GM21367 (cell line): ENCODE measurements at regions not wholly inside any gene's neighbourhood (a gene's known extent, or its start where the extent isn't known, plus 50 kb on each side); places are given as distances from the start of the nearest gene placed in this dataset.
"Not testable (repeated sequence)": the region's sequence is repeated elsewhere in the genome, so short reads cannot be mapped to it uniquely, and the experiment has no call there.

Source experiments
- ATAC-seq: cut with Tn5 transposase; IDR thresholded peaks from one replicate; pipeline ENCODE4 v1.9.1; 2021; ENCODE audit not compliant: unreplicated experiment

DNA sequence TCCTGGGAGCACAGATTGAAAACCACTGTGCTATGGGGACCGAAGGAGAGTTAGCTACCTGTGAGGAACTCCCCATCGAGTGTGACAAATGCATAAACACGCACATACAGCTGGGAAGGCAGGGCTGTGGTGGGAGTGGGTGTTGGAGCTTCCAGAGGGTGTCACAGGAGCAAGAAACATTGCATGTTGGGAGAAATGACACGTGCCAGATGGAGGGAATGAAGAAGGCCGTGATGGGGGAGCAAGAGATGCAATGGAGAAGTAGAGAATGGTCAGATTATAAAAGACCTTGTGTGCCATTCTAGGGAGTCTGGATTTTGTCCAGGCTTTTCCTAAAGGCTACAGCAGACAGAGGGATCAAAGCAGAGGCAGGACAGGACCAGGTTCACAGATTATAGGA lies 91.1 kb upstream of the NDUFV2 start:
- no peak for ATAC-seq

DNA sequence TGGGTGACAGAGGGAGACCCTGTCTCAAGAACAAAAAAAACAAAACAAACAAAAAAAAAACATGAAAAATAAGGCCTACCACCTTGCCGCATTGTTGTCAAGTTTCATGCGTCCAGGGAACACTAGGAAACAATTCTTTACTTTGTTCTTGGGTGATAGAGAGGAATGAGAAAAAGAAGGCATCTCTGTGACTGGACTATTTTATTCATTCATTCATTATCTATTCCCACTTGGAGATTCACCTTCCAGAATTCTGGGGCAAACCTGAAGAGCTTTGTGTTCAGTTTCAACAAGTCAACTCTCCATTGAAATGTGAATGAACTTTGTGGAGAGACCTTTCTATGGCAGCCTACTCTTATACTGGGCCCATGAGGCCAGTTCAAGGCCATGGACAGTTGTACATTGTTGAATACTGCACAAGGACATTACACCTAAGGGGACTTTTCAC lies 88.5 kb upstream of the NDUFV2 start:
- no peak for ATAC-seq

DNA sequence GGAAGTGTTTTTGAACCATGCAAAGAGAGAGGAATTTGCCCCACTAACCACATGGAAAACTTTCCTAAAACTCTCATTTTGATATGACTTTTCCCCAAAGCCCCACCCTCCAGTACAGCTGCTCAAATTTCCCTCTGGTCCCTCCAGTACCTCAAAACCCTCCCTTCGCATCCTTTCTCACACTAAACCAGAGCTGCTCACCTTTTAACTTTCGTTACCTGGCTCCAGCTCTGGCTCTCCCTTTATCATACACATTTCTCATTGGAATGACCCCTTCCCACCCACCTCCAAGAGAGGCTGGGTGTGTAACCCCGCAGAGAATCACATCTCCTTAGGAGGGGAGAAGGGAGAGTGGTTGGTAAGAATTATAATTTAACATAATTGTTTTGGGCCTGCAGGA lies 86.8 kb upstream of the NDUFV2 start:
- no peak for ATAC-seq

DNA sequence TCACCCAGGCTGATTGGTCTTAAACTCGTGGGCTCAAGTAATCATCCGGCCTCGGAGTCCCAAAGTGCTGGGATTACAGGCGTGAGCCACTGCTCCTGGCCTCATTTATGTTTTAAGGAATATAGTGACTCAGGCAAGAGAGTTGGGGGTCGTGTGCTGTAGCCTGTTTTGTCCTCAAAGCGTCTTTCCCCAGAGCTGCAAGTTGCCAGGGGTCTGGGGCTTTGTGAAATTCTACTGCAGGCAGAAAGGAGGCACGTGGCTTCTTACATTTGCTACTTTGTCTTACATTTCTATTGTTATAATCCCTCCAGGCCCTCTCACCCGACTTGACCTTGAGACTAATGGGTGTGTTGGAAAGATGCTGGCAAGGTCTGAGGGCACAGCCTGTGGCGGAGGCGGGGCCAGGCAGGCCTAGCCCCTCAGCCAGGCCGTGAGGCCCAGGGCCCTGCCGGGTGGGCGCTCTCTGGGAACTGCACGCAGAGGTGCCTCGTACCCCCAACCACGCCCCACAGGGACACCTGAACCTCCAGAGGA lies 85.8 kb upstream of the NDUFV2 start:
- peak; percentile 34 for ATAC-seq

DNA sequence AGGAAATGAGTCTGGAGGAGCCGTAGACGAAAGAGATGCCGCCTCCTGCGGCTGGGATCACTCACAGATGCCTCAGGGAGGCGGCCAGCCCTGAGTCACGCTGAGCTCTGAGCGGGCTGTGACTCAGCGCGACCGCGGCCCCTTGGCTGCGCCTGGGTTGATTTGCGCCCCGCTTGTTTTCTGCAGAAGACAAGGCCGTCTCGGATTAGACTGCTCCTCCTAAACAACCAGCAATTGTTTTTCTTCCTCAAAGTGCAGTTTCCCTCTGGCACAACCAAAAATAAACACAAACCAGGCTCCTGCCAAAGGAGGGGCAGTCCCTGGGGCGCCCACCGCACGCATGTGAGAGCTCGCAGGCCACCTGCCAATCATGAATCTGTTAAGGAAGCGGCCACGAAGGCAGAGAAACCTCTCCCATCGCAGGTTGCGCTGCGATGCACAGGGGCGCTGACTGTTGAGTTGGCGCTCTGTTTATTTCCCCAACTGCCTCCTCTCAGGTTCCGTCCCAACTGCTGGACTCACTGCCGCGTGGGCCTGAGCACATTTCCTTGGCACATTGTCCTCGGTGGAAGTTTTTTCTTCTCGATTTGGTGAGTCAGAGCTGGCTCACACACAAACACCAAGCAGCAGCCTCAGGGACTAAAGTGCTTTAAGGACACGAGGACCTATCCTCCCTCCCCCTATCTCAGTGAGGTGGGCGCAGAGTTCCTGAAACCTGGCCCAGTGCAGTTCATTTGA lies 85.2 kb upstream of the NDUFV2 start:
- ATAC-seq = peak; percentile 78

DNA sequence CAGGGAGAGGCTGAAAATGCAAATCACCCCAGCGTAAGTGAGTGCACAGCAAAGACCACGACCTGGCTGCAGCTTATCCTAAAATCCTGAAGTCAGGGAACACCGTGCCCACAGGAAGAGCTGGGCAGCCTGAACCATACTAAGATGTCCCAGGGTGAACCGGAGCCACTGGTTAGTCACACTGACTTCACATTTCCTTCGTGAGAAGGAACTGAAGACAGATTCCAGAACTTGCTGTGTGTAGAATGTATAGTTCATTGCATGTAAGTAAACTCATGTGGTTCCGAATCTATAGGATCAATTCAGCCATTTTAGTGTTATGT lies 84.6 kb upstream of the NDUFV2 start:
- ATAC-seq = no peak

DNA sequence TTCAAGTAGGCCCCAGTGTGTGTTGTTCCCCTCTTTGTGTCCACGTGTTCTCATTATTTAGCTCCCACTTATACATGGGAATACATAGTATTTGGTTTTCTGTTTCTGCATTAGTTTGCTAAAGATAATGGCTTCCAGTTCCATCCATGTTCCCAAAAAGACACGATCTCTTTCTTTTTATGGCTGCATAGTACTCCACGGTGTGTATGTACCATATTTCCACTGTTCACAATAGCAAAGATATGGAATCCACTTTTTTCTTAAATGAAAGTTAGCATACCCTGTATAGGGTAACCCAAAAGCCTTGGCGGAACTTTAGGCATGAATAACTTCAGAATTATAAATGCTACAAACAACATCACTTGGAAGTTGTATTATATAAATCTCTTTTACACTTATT lies 83.4 kb upstream of the NDUFV2 start:
- no peak for ATAC-seq

DNA sequence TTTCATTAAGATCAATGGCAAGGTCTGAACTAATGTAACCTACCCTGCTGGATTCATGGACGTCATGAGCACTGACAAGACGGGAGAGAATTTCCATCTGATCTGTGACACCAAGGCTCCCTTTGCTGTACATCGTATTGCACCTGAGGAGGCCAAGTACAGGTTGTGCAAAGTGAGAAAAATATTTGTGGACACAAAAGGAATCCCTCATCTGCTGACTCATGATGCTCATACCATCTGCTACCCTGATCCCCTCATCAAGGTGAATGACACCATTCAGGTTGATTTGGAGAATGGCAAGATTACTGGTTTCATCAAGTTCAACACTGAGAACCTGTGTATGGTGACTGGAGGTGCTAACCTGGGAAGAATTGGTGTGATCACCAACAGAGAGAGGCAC lies 82.3 kb upstream of the NDUFV2 start:
- no peak for ATAC-seq

DNA sequence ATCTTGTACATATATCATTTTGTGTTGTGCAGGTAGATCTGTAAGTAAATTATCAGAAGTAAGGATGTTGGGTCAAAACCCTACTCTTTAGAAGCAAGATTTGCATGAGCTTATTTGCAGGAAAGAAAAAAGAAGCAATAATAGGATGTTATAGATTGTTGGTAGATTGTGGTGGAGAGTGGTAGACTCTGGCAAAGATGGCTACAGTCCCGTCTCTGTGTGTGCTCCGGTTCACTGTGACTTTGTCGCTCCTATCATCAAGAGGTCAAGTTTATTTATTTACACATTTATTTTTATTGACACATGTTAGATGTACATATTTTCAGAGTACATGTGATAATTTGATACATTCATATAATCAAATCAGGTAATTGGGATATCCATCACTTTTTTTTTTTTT lies 81.0 kb upstream of the NDUFV2 start:
- no peak for ATAC-seq

DNA sequence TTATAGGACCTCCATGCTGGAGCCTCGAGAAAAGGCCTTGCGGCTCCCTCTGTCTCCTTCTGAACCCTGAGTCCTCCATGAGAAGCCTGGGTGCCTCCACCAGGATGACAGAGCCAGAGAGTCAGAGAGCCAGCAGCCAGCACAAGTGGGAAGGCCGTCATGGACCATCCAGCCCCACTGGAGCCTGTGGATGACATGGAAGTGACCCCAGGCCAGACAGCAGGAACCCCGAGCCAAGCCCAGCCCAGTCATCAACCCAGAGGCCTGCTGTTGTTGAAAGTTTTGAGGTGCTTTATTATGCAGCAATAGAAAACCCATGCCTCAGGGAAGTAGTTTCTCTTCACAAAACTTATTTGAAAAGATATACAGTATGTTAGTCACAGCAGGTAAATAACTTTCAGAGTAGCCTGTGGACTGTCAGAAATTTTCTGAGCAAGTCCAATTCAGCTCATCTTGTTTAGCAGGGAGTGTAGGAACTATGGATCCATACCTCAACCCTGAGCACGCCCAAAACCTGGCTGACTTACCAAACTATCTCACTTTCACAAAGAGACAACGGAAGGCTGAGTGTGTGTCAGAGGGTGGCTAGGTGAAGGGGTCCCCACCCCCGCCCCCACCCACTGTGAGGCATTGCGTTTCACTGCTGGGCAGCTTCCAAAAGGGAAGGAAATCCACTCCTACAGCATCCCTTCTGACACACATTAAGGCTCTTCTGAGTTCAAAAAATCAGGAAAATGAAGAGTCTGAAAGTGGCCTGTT lies 79.9 kb upstream of the NDUFV2 start:
- no peak for ATAC-seq

DNA sequence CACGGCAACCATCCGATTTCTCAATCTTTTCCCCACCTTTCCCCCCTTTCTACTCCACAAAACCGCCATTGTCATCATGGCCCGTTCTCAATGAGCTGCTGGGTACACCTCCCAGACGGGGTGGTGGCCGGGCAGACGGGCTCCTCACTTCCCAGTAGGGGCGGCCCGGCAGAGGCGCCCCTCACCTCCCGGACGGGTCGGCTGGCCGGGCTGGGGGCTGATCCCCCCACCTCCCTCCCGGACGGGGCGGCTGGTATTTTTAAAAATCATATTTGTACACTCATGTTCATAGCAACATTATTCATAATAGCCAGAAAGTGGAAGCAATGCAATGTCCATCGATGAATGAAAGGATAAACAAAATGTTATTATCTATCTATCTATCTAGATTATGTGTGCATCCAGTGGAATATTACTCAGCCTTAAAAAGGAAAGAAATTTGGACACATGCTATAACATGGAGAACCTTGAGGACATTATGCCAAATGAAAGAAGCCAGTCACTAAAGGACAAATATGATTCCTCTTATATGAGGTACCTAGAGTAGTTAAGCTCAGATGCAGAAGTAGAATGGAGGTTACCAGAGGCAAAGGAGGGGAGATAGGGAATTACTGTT lies 78.4 kb upstream of the NDUFV2 start:
- ATAC-seq = not testable (repeated sequence)

DNA sequence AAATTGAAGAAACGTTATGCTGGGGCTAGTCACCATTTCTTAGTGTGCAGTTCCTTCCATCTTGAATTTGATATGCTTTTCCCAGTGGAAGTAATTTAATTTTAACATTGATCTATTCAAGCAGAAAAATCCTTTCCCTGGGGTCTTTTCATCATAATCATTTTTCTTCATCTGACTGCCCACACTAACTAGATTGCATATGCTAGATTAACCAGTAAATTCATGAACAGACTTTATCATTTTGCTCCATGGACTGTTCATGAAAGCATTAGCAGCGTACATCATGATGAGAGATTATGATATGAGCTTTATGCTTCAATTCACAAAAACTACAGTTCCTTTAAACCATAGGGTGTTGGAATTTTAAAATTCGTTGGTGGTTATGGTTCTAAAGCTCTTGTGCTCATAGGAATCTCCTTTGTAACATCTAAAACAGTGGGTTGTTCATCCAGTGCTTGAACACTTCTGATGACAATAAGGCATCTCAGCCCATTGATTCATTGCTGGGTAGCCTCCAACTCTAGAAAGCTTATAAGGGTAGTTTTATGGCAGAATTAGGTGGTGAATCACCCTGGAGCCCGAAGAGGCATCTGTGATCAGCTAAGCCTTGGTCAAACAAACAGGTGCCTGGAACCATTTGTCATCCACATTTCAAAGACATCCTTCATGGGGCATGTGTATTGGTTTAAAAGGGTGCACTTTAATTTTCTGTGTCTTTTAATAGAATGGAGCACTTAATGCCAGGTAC lies 77.2 kb upstream of the NDUFV2 start:
- ATAC-seq = no peak

DNA sequence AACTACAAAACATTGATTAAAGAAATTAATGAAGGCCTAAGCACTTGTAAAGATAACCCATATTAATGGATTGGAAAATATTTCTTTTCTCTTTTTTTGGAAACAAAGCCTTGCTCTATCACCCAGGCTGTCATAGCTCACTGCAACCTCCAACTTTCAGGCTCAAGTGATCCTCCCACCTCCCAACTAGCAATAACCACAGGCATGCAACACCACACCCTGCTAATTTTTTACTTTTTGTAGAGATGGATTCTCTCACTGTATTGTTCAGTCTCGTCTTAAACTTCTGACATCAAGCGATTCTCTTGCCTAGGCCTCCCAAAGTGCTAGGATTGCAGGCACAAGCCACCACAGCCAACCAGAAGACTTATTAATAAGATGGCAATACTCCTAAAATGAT lies 73.4 kb upstream of the NDUFV2 start:
- no peak for ATAC-seq

DNA sequence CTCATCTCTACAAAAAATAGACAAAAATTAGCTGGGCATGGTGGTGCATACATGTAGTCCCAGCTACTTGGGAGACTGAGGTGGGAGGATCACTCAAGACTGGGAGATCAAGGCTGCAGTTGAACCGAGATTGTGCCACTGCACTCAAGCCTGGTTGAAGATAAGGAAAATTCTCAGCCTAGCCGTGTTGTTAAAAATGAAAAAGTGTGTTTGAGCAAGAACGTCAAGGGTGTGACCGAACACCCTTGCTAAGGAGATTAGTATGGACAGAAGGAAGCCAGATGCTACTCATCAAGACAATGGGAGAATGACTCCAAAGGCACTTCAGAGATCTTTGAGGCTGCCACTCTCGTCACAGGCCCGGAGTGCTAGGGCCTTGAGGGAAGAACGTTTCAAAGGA lies 70.0 kb upstream of the NDUFV2 start:
- ATAC-seq = no peak

DNA sequence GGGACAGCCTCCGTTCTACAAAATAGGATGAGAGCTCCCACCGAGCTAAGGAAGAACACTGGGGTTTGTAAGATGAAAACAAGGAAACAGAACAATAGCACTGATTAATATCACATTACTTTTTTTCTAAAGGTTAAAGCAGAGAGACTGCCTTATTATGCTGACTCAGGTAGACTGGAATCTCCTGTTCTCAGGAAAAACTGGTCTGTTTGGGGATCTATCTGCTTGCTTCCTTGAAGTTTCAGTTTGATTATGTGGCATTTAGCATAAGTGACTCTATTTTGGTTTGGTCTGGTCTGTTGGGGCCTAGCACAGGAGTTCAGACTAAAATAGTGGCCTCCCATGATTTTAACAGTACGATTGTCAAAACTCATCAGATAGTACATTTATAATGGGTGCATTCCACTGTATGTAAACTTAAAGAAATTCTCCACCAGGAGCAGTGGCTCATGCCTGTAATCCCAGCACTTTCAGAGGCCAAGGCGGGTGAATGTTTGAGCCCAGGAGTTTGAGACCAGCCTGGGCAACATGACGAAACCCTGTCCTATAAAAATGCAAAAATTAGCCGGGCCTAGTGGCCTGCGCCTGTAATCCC lies 64.1 kb upstream of the NDUFV2 start:
- ATAC-seq = no peak

DNA sequence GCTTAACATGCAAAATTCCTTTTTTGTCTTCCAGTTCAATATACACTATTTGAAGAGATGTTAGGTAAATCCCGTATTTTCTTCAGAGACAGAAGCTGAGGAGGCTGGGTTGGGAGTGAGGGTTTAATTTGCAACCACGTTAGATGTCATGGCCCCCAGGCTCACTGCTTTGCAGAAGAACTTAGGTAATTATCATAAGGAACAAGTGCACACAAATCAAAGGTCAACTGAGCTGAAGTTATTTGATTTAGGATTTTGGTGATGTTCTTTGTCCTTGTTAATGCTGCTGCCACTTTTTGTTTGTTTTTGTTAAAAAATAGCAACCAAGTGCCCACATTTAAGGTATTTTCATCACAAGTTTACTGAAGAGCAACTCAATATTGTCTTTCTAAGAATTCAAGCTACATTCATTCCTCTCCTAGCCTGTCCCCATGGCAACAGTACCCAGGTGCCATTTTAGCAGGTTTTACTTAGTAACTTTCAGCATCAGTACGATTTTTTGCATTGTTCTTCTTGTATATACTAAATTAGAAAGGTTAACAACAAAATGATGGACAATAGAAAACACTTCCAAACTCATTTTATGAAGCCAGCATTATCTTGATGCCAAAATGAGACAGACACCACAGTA lies 62.9 kb upstream of the NDUFV2 start:
- ATAC-seq = no peak

DNA sequence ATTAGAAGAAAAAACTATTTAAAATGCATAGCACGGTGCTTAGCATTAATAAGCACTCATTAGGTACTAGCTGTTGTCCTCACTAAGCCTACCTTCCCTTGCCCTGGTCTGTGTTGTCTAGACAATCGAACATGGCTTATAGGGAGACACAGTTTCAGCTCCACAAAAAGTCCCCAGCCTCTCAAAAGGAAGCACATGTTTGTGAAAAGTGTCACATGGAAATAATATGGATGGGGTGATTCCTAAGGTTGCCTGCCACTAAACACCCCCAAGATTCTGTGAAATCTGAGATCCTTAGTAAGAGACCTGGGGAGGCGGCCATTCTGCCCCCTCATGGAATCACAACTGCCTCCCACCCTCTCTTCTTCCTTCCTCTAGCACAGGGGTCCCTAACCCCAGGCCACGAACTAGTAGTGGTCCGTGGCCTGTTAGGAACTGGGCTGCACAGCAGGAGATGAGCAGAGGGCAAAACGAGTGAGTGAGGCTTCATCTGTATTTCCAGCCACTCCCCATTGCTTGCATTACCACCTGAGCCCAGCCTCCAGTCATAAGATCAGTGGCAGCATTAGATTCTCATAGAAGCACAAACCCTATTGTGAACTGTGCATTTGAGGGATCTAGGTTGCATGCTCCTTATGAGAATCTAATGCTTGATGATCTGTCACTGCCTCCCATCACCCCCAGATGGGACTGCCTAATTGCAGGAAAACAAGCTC lies 59.6 kb upstream of the NDUFV2 start:
- no peak for ATAC-seq

DNA sequence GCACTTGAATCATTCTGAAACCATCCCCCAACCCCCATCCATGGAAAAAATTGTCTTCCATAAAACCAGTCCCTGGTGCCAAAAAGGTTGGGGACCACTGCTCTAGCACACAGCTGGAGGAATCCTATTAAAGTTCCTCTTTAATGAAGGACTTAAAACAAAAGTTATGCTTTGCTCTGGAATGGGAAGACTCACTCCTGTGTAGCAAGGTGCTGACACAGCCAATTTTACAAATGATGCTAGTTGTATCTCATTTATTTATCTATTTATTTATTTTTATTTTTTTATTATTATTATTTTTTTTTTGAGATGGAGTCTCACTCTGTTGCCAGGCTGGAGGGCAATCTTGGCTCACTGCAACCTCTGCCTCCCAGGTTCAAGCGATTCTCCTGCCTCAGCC lies 58.9 kb upstream of the NDUFV2 start:
- no peak for ATAC-seq

DNA sequence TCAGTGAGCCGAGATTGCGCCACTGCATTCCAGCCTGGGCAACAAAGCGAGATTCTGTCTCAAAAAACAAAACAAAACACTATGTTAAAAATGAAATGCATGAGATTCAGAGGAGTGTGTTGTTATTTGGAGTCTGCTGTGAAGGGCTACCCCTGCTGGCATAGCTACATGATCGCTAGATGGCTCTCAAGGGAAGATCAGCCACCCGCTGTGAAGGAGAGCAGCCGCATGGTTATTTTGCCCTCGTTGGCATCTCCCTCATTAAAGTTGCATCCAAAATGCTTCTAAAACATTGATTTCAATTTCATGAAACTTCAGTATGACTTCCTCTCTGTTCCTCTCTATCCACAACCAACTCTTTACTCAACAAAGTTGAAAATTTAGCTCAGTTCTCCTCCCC lies 54.8 kb upstream of the NDUFV2 start:
- no peak for ATAC-seq

DNA sequence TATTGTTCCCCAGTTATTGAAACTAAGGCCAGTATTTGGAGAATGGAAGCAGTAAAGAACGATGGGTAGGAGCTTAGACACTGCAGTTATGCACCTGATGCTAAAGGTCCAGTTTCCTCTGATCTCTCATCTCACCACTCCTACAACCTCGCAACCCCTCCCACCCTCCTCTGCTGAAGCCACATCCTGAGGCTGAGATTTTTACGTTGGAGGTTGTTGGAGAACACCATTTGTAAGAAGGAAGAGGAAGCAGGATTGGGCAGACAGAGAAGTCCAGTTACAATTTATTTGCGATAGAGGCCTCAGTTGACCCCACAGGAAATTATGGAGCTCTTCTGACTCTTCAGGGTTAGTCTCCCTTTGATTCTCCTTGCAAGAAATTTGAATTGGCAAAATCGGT lies 54.3 kb upstream of the NDUFV2 start:
- ATAC-seq = no peak
